Right atrium auricular region (tissue), 2 donors: ENCODE measurements at regions not wholly inside any gene's neighbourhood (a gene's known extent, or its start where the extent isn't known, plus 50 kb on each side); places are given as distances from the start of the nearest gene placed in this dataset.

Source experiments
- DNase-seq: peaks from one replicate; pipeline ENCODE4 v3.0.0-alpha.2; 2019; ENCODE audit warnings: low spot score
- H3K27ac ChIP-seq, 2 donors: fragments of 200-600 bp; sonication (generic); 1 replicate in 1 of 2; 2 replicates in 1 of 2; pipeline ENCODE4 v1.5.1; 2016 to 2019
- H3K27me3 ChIP-seq, 2 donors: fragments of 200-600 bp; sonication (generic); one replicate each; pipeline versions ENCODE4 v1.5.1 to v1.6.0; 2017 to 2019
- H3K36me3 ChIP-seq: fragments of 200-600 bp; sonication (generic); one replicate; pipeline ENCODE4 v1.5.1; 2016
- H3K4me1 ChIP-seq, 2 donors: fragments of 200-600 bp; sonication (generic); one replicate each; pipeline versions ENCODE4 v1.5.1 to v1.6.0; 2017 to 2019
- H3K4me3 ChIP-seq, 2 donors: fragments of 200-600 bp; sonication (generic); 1 replicate in 1 of 2; 2 replicates in 1 of 2; pipeline ENCODE4 v1.5.1; 2017 to 2019; ENCODE audit warnings: mild to moderate bottlenecking in 1 of 2, moderate library complexity in 1 of 2
- H3K9me3 ChIP-seq, 2 donors: fragments of 200-600 bp; sonication (generic); one replicate each; pipeline ENCODE4 v1.5.1; 2019
- CTCF ChIP-seq, 2 donors: fragments of 200-600 bp; sonication (generic); IDR thresholded peaks; one replicate each; pipeline ENCODE4 v1.5.1; 2019; ENCODE audit warnings: antibody characterized with exemption in 2 of 2

DNA sequence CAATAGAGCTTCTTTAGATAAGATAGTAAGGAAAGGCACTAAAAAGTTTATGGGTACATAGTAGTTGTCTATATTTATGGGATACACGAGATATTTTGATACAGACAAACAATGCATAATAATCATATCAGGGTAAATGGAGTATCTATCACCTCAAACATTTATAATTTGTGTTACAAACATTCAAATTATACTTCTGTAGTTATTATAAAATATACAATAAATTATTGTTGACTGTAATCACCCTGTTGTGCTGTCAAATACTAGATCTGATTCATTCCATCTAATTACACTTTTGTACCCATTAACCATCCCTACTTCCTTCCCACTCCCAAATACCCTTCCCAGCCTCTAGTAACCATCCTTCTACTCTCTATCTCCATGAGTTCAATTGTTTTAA is 179.7 kb downstream of the FOXG1 start:
- H3K36me3 ChIP-seq, result no peaks in the 10 kb centered on the region
- DNase-seq, result no peak
- H3K4me3 ChIP-seq, result no peak overlapping the region
- no peaks in the 10 kb centered on the region for H3K27me3 ChIP-seq
- H3K27ac ChIP-seq, result no peak overlapping the region
- H3K9me3 ChIP-seq, result no peaks in the 10 kb centered on the region
- TF ChIP-seq CTCF (IDR thresholded peaks at IDR 0.05), result no peak
- H3K4me1 ChIP-seq, result no peaks in the 10 kb centered on the region

DNA sequence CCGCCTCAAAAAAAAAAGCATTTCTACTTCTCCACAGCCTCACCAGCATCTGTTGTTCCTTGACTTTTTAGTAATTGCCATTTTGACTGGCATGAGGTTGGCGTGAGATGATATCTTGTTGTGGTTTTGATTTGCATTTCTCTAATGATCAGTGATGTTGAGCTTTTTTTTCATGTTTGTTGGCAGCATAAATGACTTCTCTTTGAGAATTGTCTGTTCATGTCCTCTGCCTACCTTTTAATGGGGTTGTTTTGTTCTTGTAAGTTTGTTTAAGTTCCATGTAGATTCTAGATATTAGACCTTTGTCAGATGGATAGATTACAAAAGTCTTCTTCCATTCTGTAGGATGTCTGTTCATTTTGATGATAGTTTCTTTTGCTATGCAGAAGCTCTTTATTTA is 182.9 kb downstream of the FOXG1 start:
- Histone ChIP-seq H3K9me3 (no peaks in the 10 kb centered on the region), H3K27me3 (no peaks in the 10 kb centered on the region), H3K4me3 (no peak overlapping the region), H3K4me1 (no peaks in the 10 kb centered on the region), H3K36me3 (no peaks in the 10 kb centered on the region), H3K27ac (no peak overlapping the region)
- TF ChIP-seq CTCF (IDR thresholded peaks at IDR 0.05), result no peak
- no peak for DNase-seq

- Histone ChIP-seq H3K36me3 (no peaks in the 10 kb centered on the region), H3K4me1 (no peaks in the 10 kb centered on the region)
- TF ChIP-seq CTCF (IDR thresholded peaks at IDR 0.05), result no peak
Measured at GRCh38 chr14:28952161-28952560, 185.6 kb downstream of the FOXG1 start.

DNA sequence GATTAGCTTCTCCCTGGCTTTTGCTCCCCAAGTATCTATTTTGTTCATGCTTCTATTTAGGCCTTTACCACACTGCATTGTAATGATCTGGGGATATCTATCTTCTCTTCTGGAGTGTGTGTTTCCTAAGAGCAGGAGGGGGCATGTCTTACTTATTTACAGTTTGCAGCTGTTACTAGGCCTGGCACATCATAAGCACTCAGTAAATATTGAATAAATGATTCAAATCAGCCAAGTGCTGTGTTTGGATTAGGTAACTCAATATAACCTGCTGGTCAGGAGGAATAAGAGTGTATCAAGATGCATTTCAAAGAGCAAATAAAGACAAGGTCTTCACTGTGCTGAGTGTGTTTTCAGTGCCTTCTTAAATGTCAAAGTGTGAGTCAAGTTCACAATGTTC is 186.1 kb downstream of the FOXG1 start:
- no peaks in the 10 kb centered on the region for H3K27me3 ChIP-seq
- H3K27ac ChIP-seq, result no peak overlapping the region
- DNase-seq, result no peak
- H3K4me3 ChIP-seq, result no peak overlapping the region
- no peak for TF ChIP-seq CTCF (IDR thresholded peaks at IDR 0.05)
- H3K9me3 ChIP-seq, result no peaks in the 10 kb centered on the region
- no peaks in the 10 kb centered on the region for H3K36me3 ChIP-seq
- no peaks in the 10 kb centered on the region for H3K4me1 ChIP-seq

More at GRCh38 chr14:28952161-28952560, 185.6 kb downstream of the FOXG1 start:
- Histone ChIP-seq H3K27me3 (no peaks in the 10 kb centered on the region), H3K27ac (no peak overlapping the region), H3K4me3 (no peak overlapping the region), H3K9me3 (no peaks in the 10 kb centered on the region)
- DNase-seq, result no peak

DNA sequence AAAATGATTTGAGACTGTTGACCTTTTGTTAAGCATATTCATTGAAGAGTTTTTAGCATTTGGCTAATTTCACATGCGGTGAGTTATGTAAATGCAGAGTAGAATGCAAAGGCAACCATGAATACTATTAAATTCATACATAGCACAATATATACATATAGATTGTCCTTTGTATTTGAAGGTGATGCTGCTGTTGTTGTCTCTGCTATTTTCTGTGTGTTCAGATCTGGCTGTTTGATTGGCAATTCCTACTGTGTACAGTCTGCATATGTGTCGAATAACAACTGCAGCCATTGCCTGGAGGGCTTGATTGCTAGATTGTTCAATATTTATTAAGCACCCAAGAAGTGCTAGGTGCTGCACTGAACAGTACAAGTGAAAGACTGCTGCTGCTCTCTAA is 187.4 kb downstream of the FOXG1 start:
- Histone ChIP-seq H3K27ac (no peak overlapping the region), H3K4me1 (no peaks in the 10 kb centered on the region)

More for the DNA sequence above, 187.4 kb downstream of the FOXG1 start:
- Histone ChIP-seq H3K4me3 (no peak overlapping the region), H3K27me3 (no peaks in the 10 kb centered on the region), H3K9me3 (no peaks in the 10 kb centered on the region), H3K36me3 (no peaks in the 10 kb centered on the region)
- TF ChIP-seq CTCF (IDR thresholded peaks at IDR 0.05), result no peak
- no peak for DNase-seq
